NOMO-1 treated with dmso at 0.1 percent for 144 hours (cell line): ENCODE measurements at regions not wholly inside any gene's neighbourhood (a gene's known extent, or its start where the extent isn't known, plus 50 kb on each side); places are given as distances from the start of the nearest gene placed in this dataset.

Experiments used
- DNase-seq: peaks from one replicate; lab custom pipeline; 2025; ENCODE audit not compliant: unreplicated experiment; lab: John Stamatoyannopoulos, UW

DNA sequence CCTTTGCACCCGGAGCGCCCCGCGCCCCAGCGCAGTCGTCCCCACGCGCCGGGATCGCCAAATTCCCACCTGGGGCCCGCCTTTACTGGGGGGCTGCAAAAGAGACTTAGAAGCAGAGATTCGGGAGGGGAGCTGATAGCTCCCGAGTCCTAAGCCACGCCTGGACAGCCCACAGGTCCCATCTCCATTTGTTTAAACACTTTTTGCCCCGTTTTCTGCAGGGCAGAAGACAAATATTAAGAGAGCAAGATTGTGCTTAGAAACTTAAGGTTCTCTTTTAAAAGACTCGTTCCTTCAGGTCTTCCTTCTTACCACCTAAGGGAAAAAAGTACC, 299.1 kb upstream of the NFE2L3 start:
- no peak for DNase-seq

DNA sequence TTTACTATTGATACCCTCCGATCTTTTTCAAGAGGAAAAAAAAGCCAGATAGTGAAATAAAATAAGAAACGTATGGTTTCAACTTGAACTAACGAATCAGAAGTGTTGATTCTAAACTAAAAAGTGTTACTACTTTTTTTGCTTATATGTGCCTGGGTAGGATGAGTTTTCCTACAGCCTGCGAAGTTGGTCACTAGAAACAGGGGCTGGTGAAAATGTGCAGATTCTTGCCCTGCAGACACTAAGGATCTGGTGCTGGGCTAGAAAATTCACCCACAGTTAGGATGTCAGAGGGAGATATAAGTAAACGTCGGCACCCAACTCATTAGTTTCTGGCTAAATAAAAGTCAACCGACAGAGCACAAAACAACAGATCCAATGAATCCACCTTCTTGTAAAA, 298.7 kb upstream of the NFE2L3 start:
- no peak for DNase-seq

GRCh38 chr7:25854059-25854458, 297.9 kb upstream of the NFE2L3 start:
- DNase-seq, result no peak

DNA sequence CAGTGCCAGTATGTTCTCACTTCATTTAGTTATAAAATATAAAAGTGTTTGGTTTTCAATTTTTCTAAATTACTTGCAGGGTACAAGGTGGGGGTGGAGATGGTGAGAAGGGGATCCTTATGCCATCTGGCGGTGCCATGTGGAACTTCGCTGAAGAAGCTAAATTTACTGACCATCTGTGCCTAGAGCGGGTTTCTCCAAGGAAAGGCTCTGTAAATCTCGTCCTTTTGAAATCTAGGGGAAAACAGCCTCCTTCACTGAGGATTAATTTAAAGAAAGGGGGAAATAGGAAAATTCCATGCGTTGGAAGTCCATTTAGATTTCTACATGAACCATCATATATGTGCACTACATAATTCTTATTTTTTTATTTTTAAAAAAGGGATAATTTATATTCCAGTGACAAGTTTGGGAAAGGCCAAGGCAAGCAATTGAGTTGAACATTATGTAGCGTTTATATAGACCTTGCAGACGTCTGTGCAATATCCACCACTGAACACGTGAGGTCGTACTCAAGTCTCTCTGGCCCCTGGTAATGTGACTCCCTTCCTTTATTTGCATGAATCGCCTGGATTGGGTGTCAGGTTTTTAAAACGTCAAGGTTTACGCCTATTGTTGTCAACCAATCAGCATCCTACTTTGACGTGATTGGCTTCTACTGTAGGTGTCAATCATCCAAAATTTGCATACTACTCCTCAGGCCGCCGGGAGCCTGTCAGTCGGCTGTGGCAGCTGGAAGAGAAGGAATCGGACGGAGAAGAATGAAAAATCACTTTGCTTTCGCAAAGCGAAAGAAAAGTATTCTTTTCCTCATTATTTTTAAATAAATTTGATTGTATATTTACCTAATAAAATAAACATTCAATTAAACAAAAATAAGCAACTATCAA, 297.1 kb upstream of the NFE2L3 start:
- DNase-seq, result peak; percentile 94

- no peak for DNase-seq
Observed at GRCh38 chr7:25855854-25856782, 295.9 kb upstream of the NFE2L3 start.

GRCh38 chr7:25857376-25858067, 294.5 kb upstream of the NFE2L3 start:
- peak; percentile 76 for DNase-seq

DNA sequence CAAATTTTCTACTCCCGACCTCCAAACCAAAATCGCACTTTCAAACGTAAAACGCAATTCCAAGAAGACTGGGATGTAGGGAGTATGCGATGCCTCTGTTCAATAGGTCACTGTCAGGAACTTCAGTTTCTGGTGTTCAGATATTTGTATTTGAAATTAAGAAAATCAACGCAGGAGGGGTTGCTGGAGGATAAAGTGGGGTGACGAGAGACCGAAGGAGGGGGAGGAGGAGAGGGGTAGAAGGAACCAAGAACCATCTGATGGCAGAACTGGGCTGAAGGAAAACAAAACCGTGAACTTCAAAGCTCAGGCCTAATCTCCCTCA, 293.8 kb upstream of the NFE2L3 start:
- DNase-seq, result no peak

GRCh38 chr7:25858525-25859411, 293.2 kb upstream of the NFE2L3 start:
- no peak for DNase-seq

- DNase-seq, result no peak
Observed at GRCh38 chr7:25859412-25860274, 292.4 kb upstream of the NFE2L3 start.

DNA sequence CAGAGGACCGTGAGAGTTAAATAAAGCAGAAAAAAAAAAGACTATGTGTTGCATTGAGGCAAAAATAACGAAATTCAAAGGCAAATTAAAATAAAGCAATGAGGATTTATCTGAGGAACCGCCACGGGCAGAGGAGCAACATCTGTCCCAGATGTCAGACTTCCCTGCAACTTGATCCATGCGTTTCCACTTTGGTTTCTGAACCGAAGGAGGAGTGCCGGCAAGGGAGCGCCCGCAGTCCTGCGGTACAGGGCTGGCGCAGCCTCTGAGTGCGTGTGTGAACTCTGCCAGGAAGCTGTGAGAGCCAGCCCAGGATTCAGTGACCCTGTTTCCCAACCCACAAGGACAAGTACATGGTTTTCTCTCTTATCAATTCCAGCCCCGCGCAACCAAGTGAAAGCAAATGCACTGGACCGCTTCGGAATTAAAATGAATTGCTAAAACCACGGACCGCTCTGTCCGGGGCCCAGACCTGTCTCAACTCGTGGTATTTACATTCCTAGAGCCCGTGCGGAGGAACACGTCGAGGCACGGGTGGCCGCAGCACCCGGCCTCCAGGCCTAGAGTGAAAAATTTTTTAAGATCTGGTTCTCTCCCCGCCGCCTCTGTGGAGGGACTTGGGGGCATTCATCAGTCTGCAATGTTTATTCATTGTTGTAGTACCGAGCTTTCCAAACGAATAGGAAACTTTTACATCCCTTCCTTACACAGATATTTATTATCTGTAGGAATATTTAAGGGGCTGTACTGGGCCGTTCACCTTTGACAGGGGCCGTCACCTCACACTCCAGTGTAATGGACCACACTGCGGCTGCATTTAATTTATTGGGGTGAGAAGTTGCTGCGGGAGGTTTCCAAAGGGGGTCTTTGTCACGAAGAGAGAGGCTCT, 291.5 kb upstream of the NFE2L3 start:
- no peak for DNase-seq

- DNase-seq, result no peak
Observed at GRCh38 chr7:25861164-25861496, 290.9 kb upstream of the NFE2L3 start.

- no peak for DNase-seq
Observed at GRCh38 chr7:25861601-25862260, 290.3 kb upstream of the NFE2L3 start.

- DNase-seq, result peak; percentile 100
Observed at GRCh38 chr7:25862261-25863004, 289.6 kb upstream of the NFE2L3 start.

GRCh38 chr7:25863005-25863728, 288.8 kb upstream of the NFE2L3 start:
- DNase-seq, result no peak

- no peak for DNase-seq
Observed at GRCh38 chr7:25863729-25864110, 288.3 kb upstream of the NFE2L3 start.

GRCh38 chr7:25864511-25864910, 287.5 kb upstream of the NFE2L3 start:
- DNase-seq, result no peak
